IMR-90 (cell line): ENCODE measurements at regions not wholly inside any gene's neighbourhood (a gene's known extent, or its start where the extent isn't known, plus 50 kb on each side); places are given as distances from the start of the nearest gene placed in this dataset.

ENCODE experiments used
- ATAC-seq: fragments of 200-7000 bp; cut with Tn5 transposase; 2 replicates; pipeline ENCODE4 v1.9.1; 2020; ENCODE audit warnings: low read depth, mild to moderate bottlenecking, moderate library complexity
- BruUV-seq: library from RNA; stranded (reverse); fragments of 400-500 nt; replicated peaks from 2 replicates; lab custom pipeline; 2021; lab: Mats Ljungman, UMichigan
- CTCF ChIA-PET: fragments of 300-600 bp; formaldehyde crosslinking; extraction: SDS; loops from one replicate; lab custom pipeline; 2021; ENCODE audit warnings: antibody characterized with exemption; lab: Yijun Ruan, JAX
- POLR2A ChIA-PET: fragments of 300-600 bp; sonication (Branson Sonifier 250); formaldehyde crosslinking; loops from one replicate; lab custom pipeline; 2022; ENCODE audit warnings: antibody characterized with exemption; ENCODE audit not compliant: unreplicated experiment; lab: Charles Lee
- DNase-seq: peaks from one replicate; pipeline ENCODE4 v3.0.0; 2013
- H2AFZ ChIP-seq: replicated peaks from 2 replicates; pipeline ENCODE3; 2013; ENCODE audit warnings: low read length, mild to moderate bottlenecking; ENCODE audit not compliant: poor library complexity
- H2AK5ac ChIP-seq: 2 replicates; pipeline ENCODE4 v1.6.1; 2013; ENCODE audit warnings: low read depth, low read length, inconsistent platforms
- H2AK9ac ChIP-seq: replicated peaks from 2 replicates; pipeline ENCODE3; 2013; ENCODE audit warnings: mild to moderate bottlenecking, low read depth, low read length, moderate library complexity; ENCODE audit not compliant: poor library complexity
- H2BK120ac ChIP-seq: 2 replicates; pipeline ENCODE4 v1.6.1; 2013; ENCODE audit warnings: low read depth, low read length, inconsistent platforms
- H2BK15ac ChIP-seq: 3 replicates; pipeline ENCODE4 v1.6.1; 2013; ENCODE audit warnings: low read depth, low read length, inconsistent platforms
- H2BK20ac ChIP-seq: 2 replicates; pipeline ENCODE4 v1.6.1; 2013; ENCODE audit warnings: low read depth, mild to moderate bottlenecking, inconsistent platforms, low read length, moderate library complexity
- H2BK5ac ChIP-seq: 2 replicates; pipeline ENCODE4 v1.6.1; 2013; ENCODE audit warnings: mild to moderate bottlenecking, low read depth, low read length, inconsistent platforms; ENCODE audit not compliant: poor library complexity, severe bottlenecking
- H3K14ac ChIP-seq: replicated peaks from 2 replicates; pipeline ENCODE4 v1.6.1; 2013; ENCODE audit warnings: low read depth, low read length, inconsistent platforms
- H3K18ac ChIP-seq: 2 replicates; pipeline ENCODE4 v1.6.1; 2013; ENCODE audit warnings: low read depth, low read length, control low read depth
- H3K23ac ChIP-seq: 2 replicates; pipeline ENCODE4 v1.6.1; 2013; ENCODE audit warnings: low read depth, low read length, inconsistent platforms
- H3K27ac ChIP-seq: 2 replicates; pipeline ENCODE4 v1.5.1; 2013; ENCODE audit warnings: mild to moderate bottlenecking, control low read depth, low read length; ENCODE audit not compliant: insufficient read depth
- H3K27me3 ChIP-seq: 2 replicates; pipeline ENCODE4 v1.6.1; 2013; ENCODE audit warnings: low read length; ENCODE audit not compliant: control insufficient read depth, insufficient read depth
- H3K36me3 ChIP-seq: 2 replicates; pipeline ENCODE4 v1.6.1; 2013; ENCODE audit warnings: low read length, mixed read lengths; ENCODE audit not compliant: control insufficient read depth, insufficient read depth
- H3K4ac ChIP-seq: 2 replicates; pipeline ENCODE4 v1.6.1; 2013; ENCODE audit warnings: low read depth, low read length, inconsistent platforms
- H3K4me1 ChIP-seq: 2 replicates; pipeline ENCODE4 v1.6.1; 2013; ENCODE audit warnings: low read length, mixed read lengths; ENCODE audit not compliant: control insufficient read depth, insufficient read depth
- H3K4me2 ChIP-seq: 2 replicates; pipeline ENCODE4 v1.6.1; 2013; ENCODE audit warnings: low read depth, mild to moderate bottlenecking, control low read depth, low read length, moderate library complexity
- H3K4me3 ChIP-seq: 2 replicates; pipeline ENCODE4 v1.5.1; 2013; ENCODE audit warnings: low read depth, mild to moderate bottlenecking, control low read depth, low read length, moderate library complexity; ENCODE audit not compliant: insufficient read depth
- H3K56ac ChIP-seq: 2 replicates; pipeline ENCODE4 v1.6.1; 2013; ENCODE audit warnings: low read length, inconsistent platforms; ENCODE audit not compliant: insufficient read depth; ENCODE audit errors: extremely low read depth
- H3K79me1 ChIP-seq, 2 experiments: 2 replicates each; pipeline ENCODE4 v1.6.1; 2013; ENCODE audit warnings: low read length in 2 of 2, inconsistent platforms in 1 of 2, low read depth in 1 of 2
- H3K9ac ChIP-seq: 2 replicates; pipeline ENCODE4 v1.6.1; 2013; ENCODE audit warnings: low read depth, low read length, control low read depth
- H3K9me1 ChIP-seq: 2 replicates; pipeline ENCODE4 v1.6.1; 2013; ENCODE audit warnings: low read length, inconsistent platforms; ENCODE audit not compliant: insufficient read depth
- H3K9me3 ChIP-seq: 2 replicates; pipeline ENCODE4 v1.6.1; 2013; ENCODE audit warnings: low read length; ENCODE audit not compliant: control insufficient read depth, insufficient read depth
- H4K20me1 ChIP-seq: 2 replicates; pipeline ENCODE4 v1.6.1; 2013; ENCODE audit warnings: low read length, inconsistent platforms; ENCODE audit not compliant: insufficient read depth
- H4K5ac ChIP-seq: 2 replicates; pipeline ENCODE4 v1.6.1; 2013; ENCODE audit warnings: mild to moderate bottlenecking, low read depth, low read length, control low read depth
- H4K8ac ChIP-seq, 2 experiments: 2 replicates each; pipeline ENCODE4 v1.6.1; 2013; ENCODE audit warnings: low read depth in 2 of 2, low read length in 2 of 2, control low read depth in 1 of 2, inconsistent platforms in 1 of 2
- H4K91ac ChIP-seq: 2 replicates; pipeline ENCODE4 v1.6.1; 2013; ENCODE audit warnings: low read depth, low read length, inconsistent platforms; ENCODE audit not compliant: insufficient read depth
- BHLHE40 ChIP-seq: fragments of 150-350 bp; IDR thresholded peaks from 2 replicates; pipeline ENCODE4 v1.6.1; 2016; ENCODE audit warnings: mild to moderate bottlenecking, low read depth, low read length
- CEBPB ChIP-seq: IDR thresholded peaks from 2 replicates; pipeline ENCODE4 v1.6.1; 2012; ENCODE audit warnings: low read depth, low read length, improper control_type of control experiment
- FOS ChIP-seq: fragments of 150-350 bp; IDR thresholded peaks from 2 replicates; pipeline ENCODE4 v1.6.1; 2016; ENCODE audit warnings: low read depth, low read length
- MAFK ChIP-seq: IDR thresholded peaks from 2 replicates; pipeline ENCODE4 v1.6.1; 2012; ENCODE audit warnings: low read depth, low read length, improper control_type of control experiment
- MXI1 ChIP-seq: IDR thresholded peaks from 2 replicates; pipeline ENCODE4 v1.6.1; 2012; ENCODE audit warnings: low read depth, mild to moderate bottlenecking, low read length, moderate library complexity, borderline replicate concordance
- NFE2L2 ChIP-seq: fragments of 150-350 bp; IDR thresholded peaks from 2 replicates; pipeline ENCODE4 v1.6.1; 2016; ENCODE audit warnings: low read depth, mild to moderate bottlenecking, low read length
- POLR2A ChIP-seq: IDR thresholded peaks from 2 replicates; pipeline ENCODE4 v1.6.1; 2012; ENCODE audit warnings: mild to moderate bottlenecking, low read depth, low read length
- RCOR1 ChIP-seq: IDR thresholded peaks from 2 replicates; pipeline ENCODE4 v1.6.1; 2012; ENCODE audit warnings: mild to moderate bottlenecking, low read length, improper control_type of control experiment; ENCODE audit not compliant: insufficient replicate concordance
- RFX5 ChIP-seq: IDR thresholded peaks from 2 replicates; pipeline ENCODE4 v1.8.0; 2012; ENCODE audit warnings: low read depth, mild to moderate bottlenecking, low read length, moderate library complexity
- SMC3 ChIP-seq: fragments of 150-350 bp; IDR thresholded peaks from 2 replicates; pipeline ENCODE4 v1.6.1; 2016; ENCODE audit warnings: low read depth, mild to moderate bottlenecking, antibody characterized with exemption, low read length, moderate library complexity
- WGBS, 2 experiments: methylation state at CpG; one replicate each; pipeline versions ENCODE4 v1.1.5 to v1.1.7; 2013; ENCODE audit warnings: missing lambda C conversion rate in 2 of 2; ENCODE audit not compliant: insufficient read length in 1 of 2; ENCODE audit errors: extremely low coverage in 2 of 2; 5-methylcytosine and 5-hydroxymethylcytosine counted together
- dilution Hi-C: fragments of 300-500 bp; cut with HindIII; formaldehyde crosslinking; loops from one replicate; pipeline ENCODE4 v1.14.3; 2018; ENCODE audit warnings: low sequenced_read_pairs; ENCODE audit not compliant: unreplicated experiment
- in situ Hi-C: fragments of 300-500 bp; cut with MboI; formaldehyde crosslinking; loops from 3 replicates; pipeline ENCODE4 v1.14.3; 2019; ENCODE audit warnings: low sequenced_read_pairs, inconsistent platforms, mixed read lengths
- intact Hi-C: fragments of 100-400 bp; cut with micrococcal nuclease; formaldehyde crosslinking; loops from 2 replicates; pipeline ENCODE4 v1.10.0; 2022
- TF ChIP-seq, protein P1 (sequence below): fragments of 150-350 bp; IDR thresholded peaks from 2 replicates; pipeline ENCODE4 v1.6.1; 2017; ENCODE audit warnings: mild to moderate bottlenecking, antibody characterized with exemption, low read length, low read depth
- TF ChIP-seq, protein P2 (sequence below): fragments of 150-350 bp; IDR thresholded peaks from 2 replicates; pipeline ENCODE4 v1.6.1; 2016; ENCODE audit warnings: low read depth, mild to moderate bottlenecking, low read length, moderate library complexity, borderline replicate concordance
- TF ChIP-seq, protein P3 (sequence below): conservative IDR thresholded peaks from 2 replicates; pipeline ENCODE4 v1.5.1; 2012; ENCODE audit warnings: mild to moderate bottlenecking, low read depth, low read length, improper control_type of control experiment

DNA sequence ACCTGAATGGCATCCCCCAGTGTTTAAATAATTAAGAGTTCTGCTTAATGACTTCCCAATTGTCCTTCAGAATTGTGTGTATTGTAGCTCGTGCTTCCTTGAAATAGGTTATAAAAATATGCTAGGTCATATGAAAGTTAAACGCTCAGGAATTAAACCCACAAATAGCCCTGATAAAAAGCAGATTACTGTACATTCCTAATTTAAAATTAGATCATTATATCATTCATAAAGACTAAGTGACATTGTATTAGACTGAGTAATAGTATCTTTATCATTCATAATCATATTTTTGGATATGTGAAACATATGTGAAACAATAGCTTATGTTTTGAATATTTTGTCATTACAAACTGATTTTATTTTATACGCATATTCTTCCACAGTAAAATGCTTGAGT, 1706.7 kb downstream of the HACE1 start:
- no peak overlapping the region for H4K5ac ChIP-seq
- H3K4me3 ChIP-seq: no peak overlapping the region
- no peak overlapping the region for H2BK5ac ChIP-seq
- no peak overlapping the region for H3K56ac ChIP-seq
- no peak overlapping the region for H3K14ac ChIP-seq
- H4K8ac ChIP-seq: no peak overlapping the region
- no peak overlapping the region for H3K18ac ChIP-seq
- H3K79me1 ChIP-seq: no peaks in the 10 kb centered on the region
- H3K27ac ChIP-seq: no peak overlapping the region
- no peak overlapping the region for H3K9ac ChIP-seq
- no TSS peak for BruUV-seq
- no CpG with 5 or more reads among the region's 3 CpGs for WGBS, 2 experiments
- no peak overlapping the region for H2AFZ ChIP-seq
- in situ Hi-C loops (no loop called here), intact Hi-C loops (no loop called here), dilution Hi-C loops (no loop called here)
- H2BK120ac ChIP-seq: no peak overlapping the region
- no peaks in the 10 kb centered on the region for H3K27me3 ChIP-seq
- no peak overlapping the region for H3K23ac ChIP-seq
- H4K91ac ChIP-seq: no peak overlapping the region
- no peak overlapping the region for H2BK15ac ChIP-seq
- H2BK20ac ChIP-seq: no peak overlapping the region
- no peak overlapping the region for H3K4ac ChIP-seq
- no peak overlapping the region for H2AK9ac ChIP-seq
- ChIA-PET CTCF (no interaction called here), POLR2A (no interaction called here)
- ATAC-seq (no peak), DNase-seq (no peak)
- no peak overlapping the region for H3K4me2 ChIP-seq
- H3K9me3 ChIP-seq: peaks cover 1% of the 10 kb centered on the region; the same call in 1 of the 2 replicates
- H4K20me1 ChIP-seq: no peaks in the 10 kb centered on the region
- TF ChIP-seq BHLHE40: no peak
- no peak for TF ChIP-seq POLR2A
- no peak for TF ChIP-seq SMC3
- no peak for TF ChIP-seq FOS
- TF ChIP-seq, protein P1, sequence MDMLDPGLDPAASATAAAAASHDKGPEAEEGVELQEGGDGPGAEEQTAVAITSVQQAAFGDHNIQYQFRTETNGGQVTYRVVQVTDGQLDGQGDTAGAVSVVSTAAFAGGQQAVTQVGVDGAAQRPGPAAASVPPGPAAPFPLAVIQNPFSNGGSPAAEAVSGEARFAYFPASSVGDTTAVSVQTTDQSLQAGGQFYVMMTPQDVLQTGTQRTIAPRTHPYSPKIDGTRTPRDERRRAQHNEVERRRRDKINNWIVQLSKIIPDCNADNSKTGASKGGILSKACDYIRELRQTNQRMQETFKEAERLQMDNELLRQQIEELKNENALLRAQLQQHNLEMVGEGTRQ: no peak
- TF ChIP-seq, protein P2, sequence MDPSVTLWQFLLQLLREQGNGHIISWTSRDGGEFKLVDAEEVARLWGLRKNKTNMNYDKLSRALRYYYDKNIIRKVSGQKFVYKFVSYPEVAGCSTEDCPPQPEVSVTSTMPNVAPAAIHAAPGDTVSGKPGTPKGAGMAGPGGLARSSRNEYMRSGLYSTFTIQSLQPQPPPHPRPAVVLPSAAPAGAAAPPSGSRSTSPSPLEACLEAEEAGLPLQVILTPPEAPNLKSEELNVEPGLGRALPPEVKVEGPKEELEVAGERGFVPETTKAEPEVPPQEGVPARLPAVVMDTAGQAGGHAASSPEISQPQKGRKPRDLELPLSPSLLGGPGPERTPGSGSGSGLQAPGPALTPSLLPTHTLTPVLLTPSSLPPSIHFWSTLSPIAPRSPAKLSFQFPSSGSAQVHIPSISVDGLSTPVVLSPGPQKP: no peak
- no peak for TF ChIP-seq NFE2L2
- TF ChIP-seq MAFK: no peak
- TF ChIP-seq RCOR1: no peak
- TF ChIP-seq MXI1: no peak
- TF ChIP-seq CEBPB: no peak
- no peak for TF ChIP-seq RFX5
- TF ChIP-seq, protein P3, sequence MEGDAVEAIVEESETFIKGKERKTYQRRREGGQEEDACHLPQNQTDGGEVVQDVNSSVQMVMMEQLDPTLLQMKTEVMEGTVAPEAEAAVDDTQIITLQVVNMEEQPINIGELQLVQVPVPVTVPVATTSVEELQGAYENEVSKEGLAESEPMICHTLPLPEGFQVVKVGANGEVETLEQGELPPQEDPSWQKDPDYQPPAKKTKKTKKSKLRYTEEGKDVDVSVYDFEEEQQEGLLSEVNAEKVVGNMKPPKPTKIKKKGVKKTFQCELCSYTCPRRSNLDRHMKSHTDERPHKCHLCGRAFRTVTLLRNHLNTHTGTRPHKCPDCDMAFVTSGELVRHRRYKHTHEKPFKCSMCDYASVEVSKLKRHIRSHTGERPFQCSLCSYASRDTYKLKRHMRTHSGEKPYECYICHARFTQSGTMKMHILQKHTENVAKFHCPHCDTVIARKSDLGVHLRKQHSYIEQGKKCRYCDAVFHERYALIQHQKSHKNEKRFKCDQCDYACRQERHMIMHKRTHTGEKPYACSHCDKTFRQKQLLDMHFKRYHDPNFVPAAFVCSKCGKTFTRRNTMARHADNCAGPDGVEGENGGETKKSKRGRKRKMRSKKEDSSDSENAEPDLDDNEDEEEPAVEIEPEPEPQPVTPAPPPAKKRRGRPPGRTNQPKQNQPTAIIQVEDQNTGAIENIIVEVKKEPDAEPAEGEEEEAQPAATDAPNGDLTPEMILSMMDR: no peak
- H3K9me1 ChIP-seq: no peaks in the 10 kb centered on the region
- H3K4me1 ChIP-seq: no peaks in the 10 kb centered on the region
- no peak overlapping the region for H2AK5ac ChIP-seq
- no peaks in the 10 kb centered on the region for H3K36me3 ChIP-seq
